ENCODE measurements at regions not wholly inside any gene's neighbourhood (a gene's known extent, or its start where the extent isn't known, plus 50 kb on each side); places are given as distances from the start of the nearest gene placed in this dataset.

DNA sequence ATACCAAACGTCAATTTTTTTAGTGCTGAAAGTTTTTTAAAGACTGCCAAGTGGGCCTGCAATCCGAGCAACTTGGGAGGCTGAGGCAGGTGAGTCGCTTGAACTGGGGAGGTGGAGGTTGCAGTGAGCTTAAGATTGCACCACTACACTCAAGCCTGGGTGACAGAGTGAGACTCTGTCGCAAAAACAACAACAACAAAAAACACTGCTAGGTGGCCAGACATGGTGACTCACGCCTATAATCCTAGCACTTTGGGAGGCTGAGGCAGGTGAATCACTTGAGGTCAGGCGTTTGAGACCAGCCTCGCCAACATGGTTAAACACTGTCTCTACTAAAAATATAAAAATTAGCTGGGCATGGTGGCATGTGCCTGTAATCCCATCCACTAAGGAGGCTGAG is 202.8 kb upstream of the COPS8 start:
- TF ChIP-seq, protein P1, sequence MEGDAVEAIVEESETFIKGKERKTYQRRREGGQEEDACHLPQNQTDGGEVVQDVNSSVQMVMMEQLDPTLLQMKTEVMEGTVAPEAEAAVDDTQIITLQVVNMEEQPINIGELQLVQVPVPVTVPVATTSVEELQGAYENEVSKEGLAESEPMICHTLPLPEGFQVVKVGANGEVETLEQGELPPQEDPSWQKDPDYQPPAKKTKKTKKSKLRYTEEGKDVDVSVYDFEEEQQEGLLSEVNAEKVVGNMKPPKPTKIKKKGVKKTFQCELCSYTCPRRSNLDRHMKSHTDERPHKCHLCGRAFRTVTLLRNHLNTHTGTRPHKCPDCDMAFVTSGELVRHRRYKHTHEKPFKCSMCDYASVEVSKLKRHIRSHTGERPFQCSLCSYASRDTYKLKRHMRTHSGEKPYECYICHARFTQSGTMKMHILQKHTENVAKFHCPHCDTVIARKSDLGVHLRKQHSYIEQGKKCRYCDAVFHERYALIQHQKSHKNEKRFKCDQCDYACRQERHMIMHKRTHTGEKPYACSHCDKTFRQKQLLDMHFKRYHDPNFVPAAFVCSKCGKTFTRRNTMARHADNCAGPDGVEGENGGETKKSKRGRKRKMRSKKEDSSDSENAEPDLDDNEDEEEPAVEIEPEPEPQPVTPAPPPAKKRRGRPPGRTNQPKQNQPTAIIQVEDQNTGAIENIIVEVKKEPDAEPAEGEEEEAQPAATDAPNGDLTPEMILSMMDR (IDR thresholded peaks at IDR 0.05) = no peak
- H3K4me3 ChIP-seq = no peak overlapping the region
- intact Hi-C loops (cut with DNase I) = no loop called here

DNA sequence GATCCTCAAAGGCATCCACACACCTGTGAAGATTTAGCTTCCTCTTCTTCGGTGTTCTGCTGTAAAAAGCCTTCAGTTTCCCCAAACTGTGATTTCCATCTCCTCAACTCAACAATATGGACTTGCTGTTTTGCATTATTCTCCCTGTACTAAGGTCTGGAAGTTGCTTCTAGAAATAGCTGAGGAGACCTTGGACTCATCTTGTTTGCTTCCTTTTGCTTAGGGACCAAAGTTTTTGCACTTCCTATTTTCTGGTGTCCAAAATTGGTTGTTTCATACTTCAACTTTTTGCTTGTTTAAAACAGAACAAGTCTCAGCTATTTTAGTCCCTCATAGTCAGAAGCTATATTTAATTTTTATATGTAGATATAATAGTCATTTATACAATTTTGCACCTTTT is 201.9 kb upstream of the COPS8 start:
- TF ChIP-seq, protein P1 (IDR thresholded peaks at IDR 0.05) = no peak
- Histone ChIP-seq H3K27ac (no peak overlapping the region), H3K9me3 (no peaks in the 10 kb centered on the region), H3K36me3 (no peaks in the 10 kb centered on the region), H3K27me3 (peaks cover 3 to 43% of the 10 kb centered on the region in 2 donors), H3K4me3 (no peak overlapping the region), H3K4me1 (peaks cover 2 to 11% of the 10 kb centered on the region in 2 donors)
- intact Hi-C loops (cut with DNase I) = no loop called here
- no peak for ATAC-seq
- no peak for DNase-seq

More for the DNA sequence above, 202.8 kb upstream of the COPS8 start:
- no peak for ATAC-seq
- DNase-seq = no peak
- no peak overlapping the region for H3K27ac ChIP-seq
- peaks cover 3 to 48% of the 10 kb centered on the region in 2 donors for H3K27me3 ChIP-seq
- H3K9me3 ChIP-seq = no peaks in the 10 kb centered on the region
- peaks cover 2 to 4% of the 10 kb centered on the region in 2 donors for H3K4me1 ChIP-seq
- H3K36me3 ChIP-seq = no peaks in the 10 kb centered on the region

DNA sequence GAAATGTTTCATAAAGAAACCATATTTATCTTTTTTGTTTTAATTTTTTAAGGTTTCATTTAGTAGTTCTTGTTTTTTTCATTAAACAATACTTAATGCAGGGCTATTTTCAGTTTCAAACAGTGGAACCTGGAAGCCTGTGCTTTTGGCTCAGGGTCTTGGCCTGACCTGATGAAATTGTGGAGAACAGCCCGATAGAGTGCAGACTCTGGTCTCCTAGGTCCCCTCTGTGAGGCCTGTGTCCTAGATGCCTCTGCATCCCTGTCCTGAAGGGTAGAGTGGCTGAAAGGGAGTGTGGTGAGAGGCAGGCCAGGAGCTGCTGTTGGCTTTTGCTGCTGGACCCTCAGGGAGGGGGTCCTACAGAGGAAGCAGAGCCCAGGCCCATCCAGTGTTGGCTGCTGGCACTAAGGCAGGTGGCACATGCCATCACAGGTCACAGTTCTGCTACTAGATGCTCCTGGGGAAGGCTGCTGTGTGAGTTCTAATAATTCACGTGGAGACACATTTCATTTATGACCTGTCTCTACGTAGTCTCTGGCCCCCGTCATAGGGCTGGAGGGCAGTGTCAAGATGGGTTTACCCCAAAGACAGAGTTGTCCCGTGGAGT is 201.0 kb upstream of the COPS8 start:
- Histone ChIP-seq H3K4me3 (no peak overlapping the region), H3K27ac (no peak overlapping the region), H3K9me3 (no peaks in the 10 kb centered on the region), H3K27me3 (peaks cover 3 to 35% of the 10 kb centered on the region in 2 donors), H3K36me3 (no peaks in the 10 kb centered on the region), H3K4me1 (peaks cover 2 to 15% of the 10 kb centered on the region in 2 donors)
- DNase-seq (no peak), ATAC-seq (no peak)
- intact Hi-C loops (cut with DNase I) = no loop called here
- TF ChIP-seq, protein P1 (IDR thresholded peaks at IDR 0.05) = no peak

DNA sequence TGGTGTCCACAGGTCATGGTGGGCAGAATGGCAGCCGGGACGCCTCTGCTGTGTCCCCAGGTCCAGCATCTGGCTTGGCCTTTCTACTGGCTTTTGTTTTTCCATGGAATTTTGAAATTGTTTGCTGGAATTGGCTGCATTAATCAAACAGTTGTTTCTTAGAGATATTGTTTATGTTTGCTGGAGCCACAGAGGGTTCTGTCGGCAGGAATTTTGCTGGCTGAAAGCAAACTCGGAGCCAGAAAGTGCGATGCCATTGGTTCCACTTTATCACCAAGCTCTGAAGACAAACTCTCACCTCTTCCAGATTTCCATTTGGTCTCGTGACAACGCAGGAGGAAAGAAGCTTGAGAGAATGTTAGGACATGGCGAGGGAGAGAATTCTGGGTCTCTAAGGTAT is 199.2 kb upstream of the COPS8 start:
- ATAC-seq (no peak), DNase-seq (no peak)
- peaks cover 0 to 17% of the 10 kb centered on the region in 2 donors for H3K27me3 ChIP-seq
- no peak overlapping the region for H3K4me3 ChIP-seq
- peaks cover 2 to 15% of the 10 kb centered on the region in 2 donors for H3K4me1 ChIP-seq
- TF ChIP-seq, protein P1 (IDR thresholded peaks at IDR 0.05) = no peak
- no peak overlapping the region for H3K27ac ChIP-seq
- no peaks in the 10 kb centered on the region for H3K36me3 ChIP-seq
- peaks cover 0 to 3% of the 10 kb centered on the region in 2 donors for H3K9me3 ChIP-seq
- intact Hi-C loops (cut with DNase I) = no loop called here

DNA sequence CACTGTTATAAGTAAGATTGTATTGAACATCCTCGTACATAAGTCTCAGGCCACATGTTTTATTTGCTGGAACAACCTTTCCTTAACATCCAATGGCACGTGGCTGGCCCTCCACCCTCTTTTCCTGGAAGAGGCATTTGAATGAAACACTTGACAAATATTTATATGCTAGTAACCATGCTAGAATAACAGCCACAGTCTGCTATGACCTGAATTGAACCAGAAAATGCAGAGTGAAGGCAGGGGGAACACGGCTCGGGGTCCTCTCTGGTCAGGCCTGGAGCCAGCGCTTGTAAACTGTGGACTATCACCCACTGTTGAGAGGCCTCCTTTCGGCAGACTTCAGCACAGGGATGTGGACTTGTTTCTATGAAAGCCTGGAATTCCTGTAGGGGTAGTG is 198.2 kb upstream of the COPS8 start:
- H3K27ac ChIP-seq = peak overlapping the region in 1 of 2 donors; percentile 67
- DNase-seq (peak in 1 of 4 donors; percentile 45), ATAC-seq (peak; percentile 39)
- H3K4me3 ChIP-seq = no peak overlapping the region
- intact Hi-C loops (cut with DNase I) = no loop called here
- peaks cover 0 to 8% of the 10 kb centered on the region in 2 donors for H3K27me3 ChIP-seq
- H3K36me3 ChIP-seq = no peaks in the 10 kb centered on the region
- H3K9me3 ChIP-seq = peaks cover 0 to 3% of the 10 kb centered on the region in 2 donors
- H3K4me1 ChIP-seq = peaks cover 2 to 15% of the 10 kb centered on the region in 2 donors
- TF ChIP-seq, protein P1 (IDR thresholded peaks at IDR 0.05) = no peak

All from left lung (tissue), 4 donors.